ENCODE measurements at regions not wholly inside any gene's neighbourhood (a gene's known extent, or its start where the extent isn't known, plus 50 kb on each side); places are given as distances from the start of the nearest gene placed in this dataset.

GRCh38 chr3:148466143-148466542 lies 231.6 kb upstream of the AGTR1 start:
- TF ChIP-seq, protein P1, sequence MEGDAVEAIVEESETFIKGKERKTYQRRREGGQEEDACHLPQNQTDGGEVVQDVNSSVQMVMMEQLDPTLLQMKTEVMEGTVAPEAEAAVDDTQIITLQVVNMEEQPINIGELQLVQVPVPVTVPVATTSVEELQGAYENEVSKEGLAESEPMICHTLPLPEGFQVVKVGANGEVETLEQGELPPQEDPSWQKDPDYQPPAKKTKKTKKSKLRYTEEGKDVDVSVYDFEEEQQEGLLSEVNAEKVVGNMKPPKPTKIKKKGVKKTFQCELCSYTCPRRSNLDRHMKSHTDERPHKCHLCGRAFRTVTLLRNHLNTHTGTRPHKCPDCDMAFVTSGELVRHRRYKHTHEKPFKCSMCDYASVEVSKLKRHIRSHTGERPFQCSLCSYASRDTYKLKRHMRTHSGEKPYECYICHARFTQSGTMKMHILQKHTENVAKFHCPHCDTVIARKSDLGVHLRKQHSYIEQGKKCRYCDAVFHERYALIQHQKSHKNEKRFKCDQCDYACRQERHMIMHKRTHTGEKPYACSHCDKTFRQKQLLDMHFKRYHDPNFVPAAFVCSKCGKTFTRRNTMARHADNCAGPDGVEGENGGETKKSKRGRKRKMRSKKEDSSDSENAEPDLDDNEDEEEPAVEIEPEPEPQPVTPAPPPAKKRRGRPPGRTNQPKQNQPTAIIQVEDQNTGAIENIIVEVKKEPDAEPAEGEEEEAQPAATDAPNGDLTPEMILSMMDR (IDR thresholded peaks at IDR 0.05): no peak
- no peak for TF ChIP-seq EP300 (IDR thresholded peaks at IDR 0.05)
- TF ChIP-seq POLR2A (IDR thresholded peaks at IDR 0.05): no peak
